GM23248 (cell line): ENCODE measurements at regions not wholly inside any gene's neighbourhood (a gene's known extent, or its start where the extent isn't known, plus 50 kb on each side); places are given as distances from the start of the nearest gene placed in this dataset.

ENCODE experiments used
- DNase-seq: peaks from one replicate; pipeline ENCODE4 v3.0.0-alpha.2; 2015
- H2AFZ ChIP-seq: fragments of 200-600 bp; sonication (generic); 2 replicates; pipeline ENCODE4 v1.6.1; 2016; ENCODE audit warnings: antibody characterized with exemption
- H3F3A ChIP-seq: fragments of 200-600 bp; sonication (generic); 2 replicates; pipeline ENCODE4 v1.6.1; 2016; ENCODE audit warnings: mild to moderate bottlenecking, antibody characterized with exemption, mixed run types; ENCODE audit not compliant: insufficient read depth
- H3K27ac ChIP-seq: fragments of 200-600 bp; sonication (generic); 2 replicates; pipeline ENCODE4 v1.5.1; 2016; ENCODE audit warnings: mild to moderate bottlenecking
- H3K27me3 ChIP-seq: fragments of 200-600 bp; sonication (generic); replicated peaks from 2 replicates; pipeline ENCODE4 v1.6.1; 2016; ENCODE audit warnings: mild to moderate bottlenecking; ENCODE audit not compliant: insufficient read depth
- H3K36me3 ChIP-seq: fragments of 200-600 bp; sonication (generic); 2 replicates; pipeline ENCODE4 v1.6.1; 2016; ENCODE audit warnings: low read depth, mild to moderate bottlenecking
- H3K4me1 ChIP-seq: fragments of 200-600 bp; sonication (generic); 2 replicates; pipeline ENCODE4 v1.6.1; 2016; ENCODE audit warnings: mild to moderate bottlenecking; ENCODE audit not compliant: insufficient read depth
- H3K4me2 ChIP-seq: fragments of 200-600 bp; sonication (generic); one replicate; pipeline ENCODE4 v1.6.1; 2016; ENCODE audit warnings: mild to moderate bottlenecking; ENCODE audit not compliant: unreplicated experiment
- H3K4me3 ChIP-seq: fragments of 200-600 bp; sonication (generic); 2 replicates; pipeline ENCODE4 v1.5.1; 2016; ENCODE audit warnings: mild to moderate bottlenecking
- H3K79me2 ChIP-seq: fragments of 200-600 bp; sonication (generic); 2 replicates; pipeline ENCODE4 v1.6.1; 2016; ENCODE audit warnings: mild to moderate bottlenecking; ENCODE audit not compliant: insufficient read depth
- H3K9ac ChIP-seq: fragments of 200-600 bp; sonication (generic); 2 replicates; pipeline ENCODE4 v1.6.1; 2016; ENCODE audit warnings: mild to moderate bottlenecking
- H3K9me2 ChIP-seq: fragments of 200-600 bp; sonication (generic); 2 replicates; pipeline ENCODE4 v1.6.1; 2016; ENCODE audit warnings: mixed run types, mild to moderate bottlenecking, moderate library complexity; ENCODE audit not compliant: insufficient read depth
- H3K9me3 ChIP-seq: fragments of 200-600 bp; sonication (generic); one replicate; pipeline ENCODE4 v1.6.1; 2017; ENCODE audit warnings: low read depth
- H4K20me1 ChIP-seq: fragments of 200-600 bp; sonication (generic); 2 replicates; pipeline ENCODE4 v1.6.0; 2016; ENCODE audit not compliant: insufficient read depth
- EZH2 ChIP-seq: fragments of 200-600 bp; sonication (generic); IDR thresholded peaks from 2 replicates; pipeline ENCODE4 v1.6.1; 2018; ENCODE audit warnings: antibody characterized with exemption, mild to moderate bottlenecking; ENCODE audit not compliant: insufficient read depth, poor library complexity, severe bottlenecking
- EZH2phosphoT487 ChIP-seq: fragments of 200-600 bp; sonication (generic); IDR thresholded peaks from 2 replicates; pipeline ENCODE4 v1.6.1; 2018; ENCODE audit warnings: antibody characterized with exemption, moderate library complexity, mild to moderate bottlenecking, low read depth; ENCODE audit not compliant: insufficient read depth
- WGBS, 2 experiments: methylation state at CpG; one replicate each; pipeline ENCODE4 v1.1.6; 2015 to 2017; ENCODE audit warnings: low lambda C conversion rate in 2 of 2, low coverage in 1 of 2; ENCODE audit errors: missing lambda C conversion rate in 2 of 2; 5-methylcytosine and 5-hydroxymethylcytosine counted together
- in situ Hi-C: fragments of 300-500 bp; cut with MboI; formaldehyde crosslinking; loops from 2 replicates; pipeline ENCODE4 v1.15.0; 2020

DNA sequence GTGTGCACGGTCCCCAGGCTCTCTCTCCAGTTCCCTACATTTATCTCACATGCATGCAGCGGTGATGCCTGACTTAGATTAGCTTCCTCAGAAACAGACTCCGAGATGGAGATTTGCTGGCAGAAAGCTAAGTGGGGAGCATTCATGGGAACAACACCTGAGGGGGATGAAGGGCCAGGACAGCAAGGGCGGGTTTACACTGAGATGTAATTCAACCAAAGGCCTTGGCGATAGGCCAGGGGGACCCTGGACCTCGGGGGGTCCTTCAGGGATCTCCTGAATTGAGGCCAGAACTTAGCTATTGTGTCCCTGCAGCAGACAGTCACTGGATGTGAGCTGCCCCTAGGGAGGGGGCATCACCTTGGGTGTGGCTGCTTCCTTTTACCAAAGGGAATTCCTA is 246.1 kb upstream of the CSF3R start:
- Histone ChIP-seq H3K9me3 (no peaks in the 10 kb centered on the region), H3K36me3 (no peaks in the 10 kb centered on the region), H3K4me3 (no peak overlapping the region), H3K4me2 (no peak overlapping the region), H4K20me1 (no peaks in the 10 kb centered on the region), H3F3A (no peaks in the 10 kb centered on the region), H2AFZ (no peak overlapping the region), H3K9me2 (no peaks in the 10 kb centered on the region), H3K27ac (no peak overlapping the region), H3K27me3 (no peaks in the 10 kb centered on the region), H3K79me2 (no peaks in the 10 kb centered on the region), H3K4me1 (no peaks in the 10 kb centered on the region), H3K9ac (no peak overlapping the region)
- no peak for TF ChIP-seq EZH2phosphoT487
- TF ChIP-seq EZH2 = no peak
- in situ Hi-C loops = no loop called here
- 16 to 29% methylated on average over 5 to 6 of the region's 6 CpGs for WGBS, 2 experiments
- no peak for DNase-seq

DNA sequence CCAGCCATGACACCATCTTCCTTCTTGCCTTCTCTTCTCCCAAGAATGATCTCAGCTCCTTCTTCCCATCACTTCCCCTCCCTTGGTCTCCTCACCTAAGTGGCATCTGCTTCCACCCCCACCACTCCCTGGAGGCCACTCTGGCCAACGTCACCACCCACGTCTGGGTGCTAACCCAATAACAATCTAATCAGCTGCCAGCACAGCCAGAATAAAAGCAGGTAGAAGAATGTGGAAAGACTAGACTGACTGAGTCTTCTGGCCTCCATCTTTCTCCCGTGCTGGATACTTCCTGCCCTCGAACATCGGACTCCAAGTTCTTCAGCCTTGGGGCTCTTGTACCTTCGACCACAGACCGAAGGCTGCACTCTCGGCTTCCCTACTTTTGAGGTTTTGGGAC is 245.3 kb upstream of the CSF3R start:
- Histone ChIP-seq H3K27me3 (no peaks in the 10 kb centered on the region), H3K9ac (no peak overlapping the region)
- WGBS, 2 experiments = 38 to 41% methylated on average over 8 of the region's 8 CpGs

GRCh38 chr1:36725151-36725550 is 242.4 kb upstream of the CSF3R start:
- no peaks in the 10 kb centered on the region for H3F3A ChIP-seq
- in situ Hi-C loops = no loop called here
- H2AFZ ChIP-seq = no peak overlapping the region
- no peaks in the 10 kb centered on the region for H3K9me3 ChIP-seq
- DNase-seq = no peak
- no peaks in the 10 kb centered on the region for H3K4me1 ChIP-seq
- no peak for TF ChIP-seq EZH2
- no peak for TF ChIP-seq EZH2phosphoT487
- H3K9ac ChIP-seq = no peak overlapping the region
- WGBS, 2 experiments = 25% methylated on average over 3 of the region's 3 CpGs
- H3K9me2 ChIP-seq = no peaks in the 10 kb centered on the region
- no peaks in the 10 kb centered on the region for H4K20me1 ChIP-seq
- H3K79me2 ChIP-seq = no peaks in the 10 kb centered on the region
- H3K27me3 ChIP-seq = no peaks in the 10 kb centered on the region
- H3K4me3 ChIP-seq = no peak overlapping the region
- no peak overlapping the region for H3K4me2 ChIP-seq
- H3K27ac ChIP-seq = no peak overlapping the region
- H3K36me3 ChIP-seq = no peaks in the 10 kb centered on the region

More for the DNA sequence above, 245.3 kb upstream of the CSF3R start:
- no peaks in the 10 kb centered on the region for H3K9me3 ChIP-seq
- no peak overlapping the region for H3K4me3 ChIP-seq
- no peaks in the 10 kb centered on the region for H3K36me3 ChIP-seq
- H3K27ac ChIP-seq = no peak overlapping the region
- H3K4me2 ChIP-seq = no peak overlapping the region
- in situ Hi-C loops = no loop called here
- no peaks in the 10 kb centered on the region for H3K9me2 ChIP-seq
- H4K20me1 ChIP-seq = no peaks in the 10 kb centered on the region
- no peaks in the 10 kb centered on the region for H3F3A ChIP-seq
- H2AFZ ChIP-seq = no peak overlapping the region
- H3K79me2 ChIP-seq = no peaks in the 10 kb centered on the region
- no peaks in the 10 kb centered on the region for H3K4me1 ChIP-seq
- no peak for TF ChIP-seq EZH2phosphoT487
- TF ChIP-seq EZH2 = no peak
- DNase-seq = no peak

- Histone ChIP-seq H3K79me2 (no peaks in the 10 kb centered on the region), H3F3A (no peaks in the 10 kb centered on the region), H3K9ac (no peak overlapping the region), H2AFZ (no peak overlapping the region), H3K27me3 (no peaks in the 10 kb centered on the region), H3K4me1 (no peaks in the 10 kb centered on the region), H3K4me2 (no peak overlapping the region), H3K27ac (no peak overlapping the region), H4K20me1 (no peaks in the 10 kb centered on the region), H3K4me3 (no peak overlapping the region), H3K36me3 (no peaks in the 10 kb centered on the region), H3K9me2 (no peaks in the 10 kb centered on the region), H3K9me3 (no peaks in the 10 kb centered on the region)
- TF ChIP-seq EZH2phosphoT487 (no peak), EZH2 (no peak)
- 6 to 14% methylated on average over 1 of the region's 1 CpG for WGBS, 2 experiments
- no peak for DNase-seq
- in situ Hi-C loops = no loop called here
These were observed 241.1 kb upstream of the CSF3R start for GRCh38 chr1:36723813-36724212.

DNA sequence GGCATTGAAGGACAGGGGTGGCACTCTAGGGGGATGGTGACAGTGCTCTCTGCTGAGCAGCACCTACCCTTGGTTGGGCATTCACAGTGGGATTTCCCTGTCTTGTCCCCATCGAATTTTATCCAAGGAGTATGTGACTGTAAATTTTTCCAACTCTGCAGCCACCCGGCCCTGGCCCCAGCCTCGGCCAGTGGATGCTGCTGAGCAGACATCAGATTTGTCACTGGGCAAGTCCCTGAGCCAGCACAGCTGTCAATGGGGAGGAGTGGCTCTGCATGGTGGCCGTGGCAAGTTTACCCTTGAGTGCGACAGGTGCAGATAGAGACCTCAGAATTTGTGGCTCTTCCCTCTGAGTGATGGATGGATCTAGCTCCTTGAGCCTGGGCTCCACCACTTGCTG is 240.2 kb upstream of the CSF3R start:
- Histone ChIP-seq H3K36me3 (no peaks in the 10 kb centered on the region), H3K9me3 (no peaks in the 10 kb centered on the region), H4K20me1 (no peaks in the 10 kb centered on the region), H3K9me2 (no peaks in the 10 kb centered on the region), H3K79me2 (no peaks in the 10 kb centered on the region), H3F3A (no peaks in the 10 kb centered on the region), H3K27me3 (no peaks in the 10 kb centered on the region), H3K9ac (no peak overlapping the region), H3K4me2 (no peak overlapping the region), H2AFZ (no peak overlapping the region), H3K27ac (no peak overlapping the region), H3K4me1 (no peaks in the 10 kb centered on the region), H3K4me3 (no peak overlapping the region)
- TF ChIP-seq EZH2 (no peak), EZH2phosphoT487 (no peak)
- 19 to 28% methylated on average over 5 of the region's 5 CpGs for WGBS, 2 experiments
- DNase-seq = no peak
- in situ Hi-C loops = no loop called here
